ENCODE measurements at regions not wholly inside any gene's neighbourhood (a gene's known extent, or its start where the extent isn't known, plus 50 kb on each side); places are given as distances from the start of the nearest gene placed in this dataset.

- Mint-ChIP-seq H3K27me3 (ENCODE audit: insufficient read depth) (0 out of 2 replicates have a peak, but pooled peaks cover 1% of the 10 kb centered on the region), H3K9me3 (no peaks in the 10 kb centered on the region), H3K4me3 (no peak overlapping the region), H3K36me3 (ENCODE audit: low read depth) (no peaks in the 10 kb centered on the region), H3K27ac (no peak overlapping the region), H3K4me1 (ENCODE audit: low read depth) (peaks cover 18% of the 10 kb centered on the region)
- TF ChIP-seq CTCF (IDR thresholded peaks at IDR 0.05): no peak
- no peak for DNase-seq
These were observed 64.6 kb upstream of the TANC1 start for GRCh38 chr2:158903711-158904405.

DNA sequence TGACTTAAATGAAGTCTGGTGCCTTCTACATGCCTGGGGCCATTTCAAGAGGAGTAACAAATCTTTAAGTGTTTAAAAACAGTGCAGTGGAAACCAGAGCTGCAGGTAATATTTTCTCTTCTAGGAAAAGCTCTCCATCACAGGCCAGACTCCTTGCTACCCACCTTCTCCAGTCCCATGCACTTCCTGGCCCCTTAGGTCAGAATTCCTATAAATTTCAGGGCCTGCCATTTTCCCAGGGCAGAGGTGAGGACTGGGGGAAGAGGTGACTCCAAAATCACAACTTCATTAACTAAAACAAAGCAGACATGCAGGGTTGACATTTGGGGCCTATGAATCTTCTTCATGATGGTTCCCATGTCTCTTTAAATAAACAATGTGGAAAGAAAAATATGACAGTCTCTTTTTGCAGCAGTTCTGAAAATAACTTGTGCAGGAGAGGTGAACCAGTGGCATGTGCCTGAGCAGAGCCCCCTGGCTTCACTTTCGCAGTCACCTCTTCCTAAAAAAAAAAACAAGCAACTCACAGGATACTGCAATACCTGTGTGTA is 63.7 kb upstream of the TANC1 start:
- no peak overlapping the region for H3K27ac Mint-ChIP-seq
- no peaks in the 10 kb centered on the region for H3K9me3 Mint-ChIP-seq

DNA sequence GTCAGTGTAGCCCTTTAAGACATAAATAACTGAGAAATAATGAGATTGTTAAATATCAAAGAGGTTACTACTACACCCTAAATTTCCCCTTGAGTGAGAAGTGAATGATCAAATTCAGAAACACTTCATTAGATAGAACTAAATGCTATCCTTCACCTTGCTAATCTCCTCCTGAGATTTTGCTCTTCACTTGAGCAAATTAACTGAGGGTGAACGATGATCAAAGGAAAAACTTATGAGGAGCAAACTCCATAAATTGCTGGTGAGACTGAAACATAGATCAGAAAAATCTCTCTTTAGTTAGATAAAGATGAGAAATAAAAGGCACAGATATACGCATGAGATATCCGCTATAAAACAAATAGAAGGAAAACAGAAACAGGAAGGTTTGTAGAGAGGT is 63.1 kb upstream of the TANC1 start:
- no peak overlapping the region for H3K27ac Mint-ChIP-seq
- 0 out of 2 replicates have a peak, but pooled peaks cover 1% of the 10 kb centered on the region for H3K27me3 Mint-ChIP-seq (ENCODE audit: insufficient read depth)
- no peak for TF ChIP-seq CTCF (IDR thresholded peaks at IDR 0.05)
- no peak overlapping the region for H3K4me3 Mint-ChIP-seq
- H3K36me3 Mint-ChIP-seq (ENCODE audit: low read depth): no peaks in the 10 kb centered on the region
- H3K4me1 Mint-ChIP-seq (ENCODE audit: low read depth): peaks cover 18% of the 10 kb centered on the region
- DNase-seq: no peak
- H3K9me3 Mint-ChIP-seq: no peaks in the 10 kb centered on the region

More for the DNA sequence above, 63.7 kb upstream of the TANC1 start:
- no peak for DNase-seq
- H3K36me3 Mint-ChIP-seq (ENCODE audit: low read depth): no peaks in the 10 kb centered on the region
- H3K4me1 Mint-ChIP-seq (ENCODE audit: low read depth): peaks cover 18% of the 10 kb centered on the region
- no peak overlapping the region for H3K4me3 Mint-ChIP-seq
- H3K27me3 Mint-ChIP-seq (ENCODE audit: insufficient read depth): 0 out of 2 replicates have a peak, but pooled peaks cover 1% of the 10 kb centered on the region
- TF ChIP-seq CTCF (IDR thresholded peaks at IDR 0.05): no peak

DNA sequence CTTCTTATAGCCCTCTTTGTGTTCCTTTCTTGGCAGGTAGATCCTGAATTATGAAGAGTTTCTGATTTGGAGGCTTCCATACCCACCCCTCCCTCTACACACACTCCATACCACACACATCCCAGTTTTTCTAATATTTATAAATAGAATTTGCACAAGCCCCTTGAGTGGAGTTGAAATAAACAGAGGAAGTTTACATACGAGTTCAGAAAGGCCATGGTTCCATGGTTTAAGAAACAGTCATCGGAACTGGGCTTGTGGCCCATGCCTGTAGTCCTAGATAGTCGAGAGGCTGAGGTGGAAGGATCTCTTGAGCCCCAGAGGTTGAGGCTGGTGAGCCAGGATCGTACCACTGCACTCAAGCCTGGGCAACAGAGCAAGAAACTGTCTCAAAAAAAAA is 62.7 kb upstream of the TANC1 start:
- H3K4me1 Mint-ChIP-seq (ENCODE audit: low read depth): peaks cover 18% of the 10 kb centered on the region
- H3K4me3 Mint-ChIP-seq: no peak overlapping the region
- no peak overlapping the region for H3K27ac Mint-ChIP-seq
- H3K27me3 Mint-ChIP-seq (ENCODE audit: insufficient read depth): 0 out of 2 replicates have a peak, but pooled peaks cover 1% of the 10 kb centered on the region
- no peak for DNase-seq
- TF ChIP-seq CTCF (IDR thresholded peaks at IDR 0.05): no peak
- no peaks in the 10 kb centered on the region for H3K9me3 Mint-ChIP-seq
- no peaks in the 10 kb centered on the region for H3K36me3 Mint-ChIP-seq (ENCODE audit: low read depth)

DNA sequence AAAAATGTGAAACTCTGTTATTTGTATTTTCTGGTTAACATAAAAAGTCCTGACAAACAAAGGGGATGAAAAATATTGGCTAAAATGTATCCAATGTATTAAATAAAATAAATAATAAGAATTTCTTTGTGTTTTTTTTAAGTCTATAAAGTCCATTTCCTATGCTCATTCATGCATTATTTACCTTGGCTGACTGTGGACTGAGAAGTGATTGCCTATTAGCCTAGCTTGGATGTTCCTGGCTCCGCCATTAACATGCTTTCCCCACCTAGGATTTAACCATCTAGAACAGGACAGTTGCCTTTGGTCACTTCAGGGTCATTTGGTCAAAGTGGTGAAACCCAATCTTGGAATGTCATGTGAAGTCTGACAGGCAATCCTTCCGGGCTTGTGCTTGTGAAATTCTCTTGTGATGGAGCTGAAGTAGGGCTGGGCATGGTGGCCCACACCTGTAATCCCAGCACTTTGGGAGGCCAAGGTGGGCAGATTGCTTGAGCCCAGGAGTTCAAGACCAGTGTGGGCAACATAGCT is 60.4 kb upstream of the TANC1 start:
- Mint-ChIP-seq H3K4me3 (no peak overlapping the region), H3K4me1 (ENCODE audit: low read depth) (peaks cover 18% of the 10 kb centered on the region), H3K27ac (no peak overlapping the region), H3K27me3 (ENCODE audit: insufficient read depth) (0 out of 2 replicates have a peak, but pooled peaks cover 1% of the 10 kb centered on the region), H3K36me3 (ENCODE audit: low read depth) (no peaks in the 10 kb centered on the region), H3K9me3 (no peaks in the 10 kb centered on the region)
- TF ChIP-seq CTCF (IDR thresholded peaks at IDR 0.05): no peak
- DNase-seq: no peak
